Lower lobe of right lung (tissue), 2 donors: ENCODE measurements at regions not wholly inside any gene's neighbourhood (a gene's known extent, or its start where the extent isn't known, plus 50 kb on each side); places are given as distances from the start of the nearest gene placed in this dataset.
A peak's percentile ranks its signal among the peaks of the same experiment; 100 is the strongest.

Experiments used
- ATAC-seq, 2 donors: fragments of 200-7000 bp; cut with Tn5 transposase; one replicate each; pipeline ENCODE4 v1.9.1; 2020 to 2022; ENCODE audit warnings: mild to moderate bottlenecking in 2 of 2, moderate library complexity in 2 of 2
- DNase-seq: peaks from one replicate; pipeline ENCODE4 v3.0.0-alpha.2; 2020
- H3K27ac ChIP-seq: fragments of 200-600 bp; one replicate; pipeline ENCODE4 v1.8.0; 2022
- H3K27me3 ChIP-seq: fragments of 200-600 bp; one replicate; pipeline ENCODE4 v1.8.0; 2022; ENCODE audit warnings: low read depth
- H3K36me3 ChIP-seq: fragments of 200-600 bp; one replicate; pipeline ENCODE4 v1.8.0; 2022; ENCODE audit warnings: mild to moderate bottlenecking
- H3K4me1 ChIP-seq: fragments of 200-600 bp; one replicate; pipeline ENCODE4 v1.8.0; 2022
- H3K4me3 ChIP-seq: fragments of 200-600 bp; one replicate; pipeline ENCODE4 v1.8.0; 2022; ENCODE audit warnings: mild to moderate bottlenecking
- H3K9me3 ChIP-seq: fragments of 200-600 bp; one replicate; pipeline ENCODE4 v1.8.0; 2022
- CTCF ChIP-seq: fragments of 200-600 bp; IDR thresholded peaks from one replicate; pipeline ENCODE4 v1.8.0; 2022; ENCODE audit warnings: antibody characterized with exemption, mild to moderate bottlenecking
- intact Hi-C: fragments of 100-400 bp; cut with DNase I; formaldehyde crosslinking; loops from one replicate; pipeline ENCODE4 v1.11.0; 2022
- donor health status: DM: no; HTN: yes; CAD: no; lungs with severe emphysema.

GRCh38 chr9:13860019-13860418 is 453.9 kb downstream of the NFIB start:
- H3K9me3 ChIP-seq: no peaks in the 10 kb centered on the region
- H3K36me3 ChIP-seq: no peaks in the 10 kb centered on the region
- no peak overlapping the region for H3K4me3 ChIP-seq
- ATAC-seq: no peak
- H3K27ac ChIP-seq: no peak overlapping the region
- DNase-seq: no peak
- intact Hi-C loops: no loop called here
- no peaks in the 10 kb centered on the region for H3K4me1 ChIP-seq
- H3K27me3 ChIP-seq: no peaks in the 10 kb centered on the region
- TF ChIP-seq CTCF: no peak

- no peaks in the 10 kb centered on the region for H3K4me1 ChIP-seq
- no peak overlapping the region for H3K4me3 ChIP-seq
- no peak for TF ChIP-seq CTCF
- no peaks in the 10 kb centered on the region for H3K27me3 ChIP-seq
- DNase-seq (no peak), ATAC-seq (no peak)
- no peaks in the 10 kb centered on the region for H3K36me3 ChIP-seq
- H3K9me3 ChIP-seq: no peaks in the 10 kb centered on the region
- intact Hi-C loops: no loop called here
- H3K27ac ChIP-seq: no peak overlapping the region
These were observed 456.4 kb downstream of the NFIB start for GRCh38 chr9:13857521-13857920.

- no peak for ATAC-seq
These were observed 466.7 kb downstream of the NFIB start for GRCh38 chr9:13847270-13847669.

GRCh38 chr9:13845460-13845859 is 468.5 kb downstream of the NFIB start:
- intact Hi-C loops: no loop called here
- no peak for TF ChIP-seq CTCF
- DNase-seq (no peak), ATAC-seq (no peak)
- Histone ChIP-seq H3K27ac (no peak overlapping the region), H3K36me3 (no peaks in the 10 kb centered on the region), H3K4me1 (no peaks in the 10 kb centered on the region), H3K9me3 (peaks cover 4% of the 10 kb centered on the region), H3K4me3 (no peak overlapping the region), H3K27me3 (no peaks in the 10 kb centered on the region)

More at GRCh38 chr9:13847270-13847669, 466.7 kb downstream of the NFIB start:
- Histone ChIP-seq H3K27me3 (no peaks in the 10 kb centered on the region), H3K4me1 (no peaks in the 10 kb centered on the region), H3K9me3 (peaks cover 4% of the 10 kb centered on the region), H3K27ac (no peak overlapping the region), H3K36me3 (no peaks in the 10 kb centered on the region), H3K4me3 (no peak overlapping the region)
- no peak for DNase-seq
- intact Hi-C loops: no loop called here
- no peak for TF ChIP-seq CTCF

GRCh38 chr9:13841746-13842462 is 472.0 kb downstream of the NFIB start:
- Histone ChIP-seq H3K4me1 (no peaks in the 10 kb centered on the region), H3K27me3 (no peaks in the 10 kb centered on the region), H3K27ac (no peak overlapping the region), H3K4me3 (no peak overlapping the region), H3K36me3 (no peaks in the 10 kb centered on the region), H3K9me3 (peaks cover 4% of the 10 kb centered on the region)
- intact Hi-C loops: no loop called here
- TF ChIP-seq CTCF: no peak
- ATAC-seq: peak in 1 of 2 donors; percentile 65
- DNase-seq: no peak
